ENCODE measurements at regions not wholly inside any gene's neighbourhood (a gene's known extent, or its start where the extent isn't known, plus 50 kb on each side); places are given as distances from the start of the nearest gene placed in this dataset.

- WGBS (ENCODE audit: insufficient coverage) = no CpG with 5 or more reads among the region's 2 CpGs
- H3K27me3 Mint-ChIP-seq = no peaks in the 10 kb centered on the region
- TF ChIP-seq EZH2 (IDR thresholded peaks at IDR 0.05; ENCODE audit: borderline replicate concordance, insufficient read depth, low read depth, low read length, poor library complexity, severe bottlenecking) = no peak
- TF ChIP-seq CTCF (IDR thresholded peaks at IDR 0.05) = no peak
- H3K4me1 Mint-ChIP-seq = peaks cover 2% of the 10 kb centered on the region
- Histone ChIP-seq H3K4me3 (ENCODE audit: control extremely low read depth in 1 of 5, extremely low read depth in 1 of 5, insufficient read depth in 1 of 5, low read depth in 2 of 5, low read length in 4 of 5) (no peak overlapping the region), H4K20me1 (ENCODE audit: control insufficient read depth, insufficient read depth, low read length, poor library complexity, severe bottlenecking) (no peaks in the 10 kb centered on the region), H2AFZ (ENCODE audit: insufficient read depth, low read depth, low read length, poor library complexity, severe bottlenecking) (no peak overlapping the region), H3K36me3 (replicated peaks in 1 of 2; ENCODE audit: control extremely low read depth in 1 of 2, control insufficient read depth in 1 of 2, extremely low read depth in 1 of 2, insufficient read depth in 2 of 2, low read length in 1 of 2) (no peaks in the 10 kb centered on the region), H3K9me3 (ENCODE audit: control extremely low read depth in 1 of 3, control insufficient read depth in 2 of 3, insufficient read depth in 1 of 3, low read length in 2 of 3) (no peaks in the 10 kb centered on the region), H3K79me2 (ENCODE audit: control insufficient read depth, insufficient read depth, low read length) (no peaks in the 10 kb centered on the region), H3K9ac (ENCODE audit: low read length) (no peak overlapping the region), H3K27me3 (replicated peaks in 1 of 4; ENCODE audit: control extremely low read depth in 1 of 4, control insufficient read depth in 3 of 4, insufficient read depth in 4 of 4, low read length in 3 of 4) (no peaks in the 10 kb centered on the region), H3K4me2 (replicated peaks; ENCODE audit: low read depth, low read length, poor library complexity, severe bottlenecking) (no peak overlapping the region), H3K4me1 (ENCODE audit: control insufficient read depth in 2 of 2, insufficient read depth in 2 of 2, low read length in 2 of 2) (peaks cover 12% of the 10 kb centered on the region in 2 donors), H3K27ac (ENCODE audit: low read length in 2 of 2) (no peak overlapping the region)
- ATAC-seq (ENCODE audit: low read depth) (no peak), DNase-seq (no peak)
- H3K9me3 Mint-ChIP-seq (ENCODE audit: insufficient read depth) = no peaks in the 10 kb centered on the region
- POLR2A ChIA-PET = no interaction called here
- intact Hi-C loops (cut with micrococcal nuclease) = no loop called here
- CTCF ChIA-PET = interaction anchor here (0.6 to 1.1 kb wide), 2 partner anchors 8 to 15 kb away, joined by 3 read pairs; no protein-coding TSS in a partner anchor
- no peak overlapping the region for H3K27ac Mint-ChIP-seq
- no peak overlapping the region for H3K4me3 Mint-ChIP-seq
These were observed 362.2 kb downstream of the RAD51AP2 start for GRCh38 chr2:17156086-17156485.

GRCh38 chr2:17149945-17150344 is 368.3 kb downstream of the RAD51AP2 start:
- Histone ChIP-seq H3K27ac (ENCODE audit: low read length in 2 of 2) (no peak overlapping the region), H3K27me3 (replicated peaks in 1 of 4; ENCODE audit: control extremely low read depth in 1 of 4, control insufficient read depth in 3 of 4, insufficient read depth in 4 of 4, low read length in 3 of 4) (no peaks in the 10 kb centered on the region), H3K9me3 (ENCODE audit: control extremely low read depth in 1 of 3, control insufficient read depth in 2 of 3, insufficient read depth in 1 of 3, low read length in 2 of 3) (no peaks in the 10 kb centered on the region), H3K4me2 (replicated peaks; ENCODE audit: low read depth, low read length, poor library complexity, severe bottlenecking) (no peak overlapping the region), H3K79me2 (ENCODE audit: control insufficient read depth, insufficient read depth, low read length) (no peaks in the 10 kb centered on the region), H2AFZ (ENCODE audit: insufficient read depth, low read depth, low read length, poor library complexity, severe bottlenecking) (no peak overlapping the region), H3K36me3 (replicated peaks in 1 of 2; ENCODE audit: control extremely low read depth in 1 of 2, control insufficient read depth in 1 of 2, extremely low read depth in 1 of 2, insufficient read depth in 2 of 2, low read length in 1 of 2) (no peaks in the 10 kb centered on the region), H4K20me1 (ENCODE audit: control insufficient read depth, insufficient read depth, low read length, poor library complexity, severe bottlenecking) (no peaks in the 10 kb centered on the region), H3K4me1 (ENCODE audit: control insufficient read depth in 2 of 2, insufficient read depth in 2 of 2, low read length in 2 of 2) (peaks cover 8 to 12% of the 10 kb centered on the region in 2 donors), H3K9ac (ENCODE audit: low read length) (no peak overlapping the region), H3K4me3 (ENCODE audit: control extremely low read depth in 1 of 5, extremely low read depth in 1 of 5, insufficient read depth in 1 of 5, low read depth in 2 of 5, low read length in 4 of 5) (no peak overlapping the region)
- ChIA-PET CTCF (no interaction called here), POLR2A (no interaction called here)
- DNase-seq (no peak), ATAC-seq (ENCODE audit: low read depth) (no peak)
- no CpG with 5 or more reads among the region's 4 CpGs for WGBS (ENCODE audit: insufficient coverage)
- Mint-ChIP-seq H3K9me3 (ENCODE audit: insufficient read depth) (no peaks in the 10 kb centered on the region), H3K4me1 (peaks cover 29% of the 10 kb centered on the region), H3K27me3 (no peaks in the 10 kb centered on the region), H3K27ac (no peak overlapping the region), H3K4me3 (no peak overlapping the region)
- TF ChIP-seq EZH2 (IDR thresholded peaks at IDR 0.05; ENCODE audit: borderline replicate concordance, insufficient read depth, low read depth, low read length, poor library complexity, severe bottlenecking) (no peak), CTCF (IDR thresholded peaks at IDR 0.05) (no peak)
- intact Hi-C loops (cut with micrococcal nuclease) = loop anchor here (2.0 kb wide), 1 partner anchor 377 kb away; no protein-coding TSS in a partner anchor
